Stomach (tissue), 8 donors: ENCODE measurements at regions not wholly inside any gene's neighbourhood (a gene's known extent, or its start where the extent isn't known, plus 50 kb on each side); places are given as distances from the start of the nearest gene placed in this dataset.

Source experiments
- DNase-seq, 2 donors: peaks; one replicate each; pipeline versions ENCODE4 v3.0.0 to v3.0.0-alpha.2; 2013 to 2019
- H3K27ac ChIP-seq, 5 donors: fragments of 200-600 bp in 4 of 5; sonication (generic) in 4 of 5; one replicate each; pipeline ENCODE4 v1.5.1; 2013 to 2019; ENCODE audit warnings: mild to moderate bottlenecking in 1 of 5, moderate library complexity in 1 of 5
- H3K27me3 ChIP-seq, 3 donors: fragments of 200-600 bp; sonication (generic); one replicate each; pipeline ENCODE4 v1.5.1; 2017 to 2019; ENCODE audit warnings: mixed run types in 1 of 3
- H3K36me3 ChIP-seq, 4 donors: fragments of 200-600 bp; sonication (generic); 1 replicate in 3 of 4; 2 replicates in 1 of 4; pipeline ENCODE4 v1.5.1; 2016 to 2019
- H3K4me1 ChIP-seq, 4 donors: fragments of 200-600 bp; sonication (generic); one replicate each; pipeline ENCODE4 v1.5.1; 2016 to 2019
- H3K4me3 ChIP-seq, 4 donors: fragments of 200-600 bp; sonication (generic) in 3 of 4; one replicate each; pipeline ENCODE4 v1.5.1; 2016 to 2019; ENCODE audit warnings: mild to moderate bottlenecking in 1 of 4
- H3K9me3 ChIP-seq, 4 donors: fragments of 200-600 bp; sonication (generic); one replicate each; pipeline ENCODE4 v1.5.1; 2016 to 2019
- CTCF ChIP-seq, 7 experiments: fragments of 450-650 bp in 4 of 7; fragments of 200-600 bp in 3 of 7; sonication (generic) in 3 of 7; IDR thresholded peaks; one replicate each; pipeline ENCODE4 v1.5.1; 2016 to 2019; ENCODE audit warnings: antibody characterized with exemption in 7 of 7, control low read depth in 2 of 7, mild to moderate bottlenecking in 1 of 7
- EP300 ChIP-seq: sonication (generic); formaldehyde crosslinking; IDR thresholded peaks from one replicate; pipeline ENCODE4 v1.6.1; 2017; ENCODE audit warnings: antibody characterized with exemption
- POLR2A ChIP-seq, 4 donors: fragments of 450-650 bp; IDR thresholded peaks; one replicate each; pipeline ENCODE4 v1.6.1; 2016; ENCODE audit warnings: antibody characterized with exemption in 4 of 4, control low read depth in 2 of 4, mild to moderate bottlenecking in 1 of 4, moderate library complexity in 1 of 4
- POLR2AphosphoS5 ChIP-seq, 3 donors: sonication (generic); formaldehyde crosslinking; IDR thresholded peaks; one replicate each; pipeline ENCODE4 v1.6.1; 2016; ENCODE audit warnings: antibody characterized with exemption in 3 of 3
- WGBS, 5 donors: extraction: QIAGEN DNeasy Blood & Tissue Kit in 3 of 5; methylation state at CpG; one replicate each; pipeline versions ENCODE4 v1.1.5 to v1.1.7; 2013 to 2018; 5-methylcytosine and 5-hydroxymethylcytosine counted together
- intact Hi-C: fragments of 100-400 bp; cut with DNase I; formaldehyde crosslinking; loops from one replicate; pipeline ENCODE4 v1.15.1; 2023; ENCODE audit warnings: low total_unique reads
- donor health status: healthy with polysubstance abuse.
- donor health status: Bipolar disorder and iron deficiency.
- donor health status: healthy.

GRCh38 chr10:114877301-114877644, 55.7 kb downstream of the FHIP2A start:
- TF ChIP-seq EP300 (no peak), CTCF (IDR thresholded peaks at IDR 0.05) (no peak), POLR2A (IDR thresholded peaks at IDR 0.05) (no peak), POLR2AphosphoS5 (IDR thresholded peaks at IDR 0.05) (no peak)
- WGBS, 5 donors, result 47 to 55% (median 52%) methylated on average over 6 of the region's 6 CpGs

GRCh38 chr10:114879093-114879492, 57.5 kb downstream of the FHIP2A start:
- Histone ChIP-seq H3K27ac (no peak overlapping the region), H3K4me1 (peaks cover 0 to 18% (median 5%) of the 10 kb centered on the region in 4 donors), H3K9me3 (no peaks in the 10 kb centered on the region), H3K36me3 (no peaks in the 10 kb centered on the region), H3K27me3 (peaks cover 0 to 12% (median 0%) of the 10 kb centered on the region in 3 donors), H3K4me3 (no peak overlapping the region)
- DNase-seq, result peak in 1 of 2 donors; percentile 14
- no peak for TF ChIP-seq POLR2A (IDR thresholded peaks at IDR 0.05)
- no peak for TF ChIP-seq CTCF (IDR thresholded peaks at IDR 0.05)
- TF ChIP-seq POLR2AphosphoS5 (IDR thresholded peaks at IDR 0.05), result no peak
- intact Hi-C loops, result no loop called here

More at GRCh38 chr10:114877301-114877644, 55.7 kb downstream of the FHIP2A start:
- Histone ChIP-seq H3K27me3 (peaks cover 0 to 12% (median 0%) of the 10 kb centered on the region in 3 donors), H3K9me3 (no peaks in the 10 kb centered on the region), H3K4me1 (peaks cover 0 to 18% (median 5%) of the 10 kb centered on the region in 4 donors), H3K4me3 (no peak overlapping the region), H3K36me3 (no peaks in the 10 kb centered on the region), H3K27ac (no peak overlapping the region)
- intact Hi-C loops, result no loop called here
- DNase-seq, result no peak

GRCh38 chr10:114879541-114880158, 58.1 kb downstream of the FHIP2A start:
- DNase-seq, result peak in 1 of 2 donors; percentile 50
- WGBS, 5 donors, result 29 to 37% (median 29%) methylated on average over 13 of the region's 13 CpGs
- intact Hi-C loops, result no loop called here
- H3K4me3 ChIP-seq, result no peak overlapping the region
- TF ChIP-seq CTCF (IDR thresholded peaks at IDR 0.05) (peak in 5 of 7 experiments; percentile 6 to 42 (median 21)), EP300 (no peak)
- H3K4me1 ChIP-seq, result peaks cover 0 to 17% (median 5%) of the 10 kb centered on the region in 4 donors
- H3K9me3 ChIP-seq, result no peaks in the 10 kb centered on the region
- no peak overlapping the region for H3K27ac ChIP-seq
- H3K27me3 ChIP-seq, result peaks cover 0 to 12% (median 0%) of the 10 kb centered on the region in 3 donors
- H3K36me3 ChIP-seq, result no peaks in the 10 kb centered on the region

- H3K4me1 ChIP-seq, result peaks cover 0 to 9% (median 5%) of the 10 kb centered on the region in 4 donors
- H3K36me3 ChIP-seq, result no peaks in the 10 kb centered on the region
- no peak for DNase-seq
- no peak overlapping the region for H3K4me3 ChIP-seq
- no peak for TF ChIP-seq POLR2A (IDR thresholded peaks at IDR 0.05)
- no peak for TF ChIP-seq EP300
- no peak for TF ChIP-seq POLR2AphosphoS5 (IDR thresholded peaks at IDR 0.05)
- H3K27me3 ChIP-seq, result peaks cover 0 to 5% (median 0%) of the 10 kb centered on the region in 3 donors
- intact Hi-C loops, result no loop called here
- 80 to 91% (median 87%) methylated on average over 3 of the region's 3 CpGs for WGBS, 5 donors
- H3K27ac ChIP-seq, result no peak overlapping the region
- no peaks in the 10 kb centered on the region for H3K9me3 ChIP-seq
These were observed 56.6 kb upstream of the TRUB1 start for GRCh38 chr10:114881417-114881816.

- DNase-seq, result peak in 1 of 2 donors; percentile 15
- no peaks in the 10 kb centered on the region for H3K9me3 ChIP-seq
- intact Hi-C loops, result no loop called here
- H3K4me3 ChIP-seq, result no peak overlapping the region
- TF ChIP-seq EP300, result no peak
- TF ChIP-seq CTCF (IDR thresholded peaks at IDR 0.05), result no peak
- no peak for TF ChIP-seq POLR2A (IDR thresholded peaks at IDR 0.05)
- TF ChIP-seq POLR2AphosphoS5 (IDR thresholded peaks at IDR 0.05), result no peak
- H3K27ac ChIP-seq, result no peak overlapping the region
- WGBS, 5 donors, result 71 to 84% (median 79%) methylated on average over 11 to 12 of the region's 12 CpGs
- peaks cover 0 to 8% (median 2%) of the 10 kb centered on the region in 4 donors for H3K4me1 ChIP-seq
- peaks cover 0 to under 1% (median 0%) of the 10 kb centered on the region in 3 donors for H3K27me3 ChIP-seq
- no peaks in the 10 kb centered on the region for H3K36me3 ChIP-seq
These were observed 56.1 kb upstream of the TRUB1 start for GRCh38 chr10:114881901-114882300.
